ENCODE measurements at regions not wholly inside any gene's neighbourhood (a gene's known extent, or its start where the extent isn't known, plus 50 kb on each side); places are given as distances from the start of the nearest gene placed in this dataset.

DNA sequence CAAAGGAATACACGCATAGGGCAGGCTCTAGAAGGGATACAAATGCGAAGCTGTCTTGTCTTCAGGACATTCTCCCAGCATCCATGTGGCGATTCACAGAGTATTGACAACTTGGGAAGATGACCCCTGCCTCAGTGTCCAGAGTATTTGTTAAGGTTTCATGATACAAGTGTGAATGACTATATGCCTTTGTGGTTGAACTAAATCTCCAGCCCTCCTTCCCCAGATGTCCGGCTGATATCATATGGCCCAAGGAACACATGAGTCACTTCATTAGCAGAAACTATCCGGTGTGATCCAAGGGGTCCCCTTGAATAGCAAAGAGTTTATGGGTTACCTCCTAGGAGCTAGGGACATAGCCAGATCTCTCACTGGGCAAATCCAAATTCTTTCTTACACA, 151.0 kb downstream of the INSIG2 start:
- no peak for DNase-seq (ENCODE audit: low read depth in 2 of 2)

- no peak for DNase-seq (ENCODE audit: low read depth in 2 of 2)
Observed at GRCh38 chr2:118237451-118237850, 149.2 kb downstream of the INSIG2 start.

DNA sequence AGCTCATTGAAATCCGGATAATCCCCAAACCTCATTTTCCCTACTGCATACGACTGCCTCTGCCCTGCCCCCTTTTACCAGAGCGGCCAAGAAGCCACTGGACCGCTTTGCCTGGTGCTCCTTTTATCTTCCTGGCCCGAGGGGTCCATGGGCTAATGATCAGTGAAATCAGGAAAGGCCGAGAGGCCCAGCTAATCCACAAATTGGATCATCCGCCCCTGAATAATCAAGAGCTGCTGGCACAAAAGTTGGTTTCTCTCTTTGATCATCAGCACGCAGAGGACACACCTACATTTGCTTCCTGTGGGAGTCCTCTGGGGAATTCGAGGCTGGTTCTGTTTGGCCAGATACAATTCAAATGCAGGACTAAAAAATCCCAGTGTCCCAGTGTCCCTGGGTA, 144.5 kb downstream of the INSIG2 start:
- no peak for DNase-seq (ENCODE audit: low read depth in 2 of 2)

DNA sequence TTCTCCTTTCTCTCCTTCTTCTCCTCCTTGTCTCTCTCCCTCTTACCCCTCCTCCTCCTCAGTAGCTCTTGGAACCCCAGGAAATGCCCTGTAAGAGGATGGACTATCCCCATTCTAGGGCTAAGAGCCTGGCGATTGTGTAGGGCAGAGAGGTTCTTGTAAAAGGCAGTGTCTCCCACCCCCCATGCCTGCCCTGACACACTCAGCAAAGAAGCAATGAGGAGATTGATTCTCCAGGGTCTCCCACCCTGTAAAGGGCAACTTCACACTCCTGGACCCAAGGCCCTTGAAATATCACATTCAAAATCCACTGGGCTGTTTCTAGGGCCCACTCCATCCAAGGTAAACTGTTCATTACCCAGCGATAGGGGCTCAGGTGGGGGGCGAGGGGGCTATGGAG, 144.1 kb downstream of the INSIG2 start:
- no peak for DNase-seq (ENCODE audit: low read depth in 2 of 2)

DNA sequence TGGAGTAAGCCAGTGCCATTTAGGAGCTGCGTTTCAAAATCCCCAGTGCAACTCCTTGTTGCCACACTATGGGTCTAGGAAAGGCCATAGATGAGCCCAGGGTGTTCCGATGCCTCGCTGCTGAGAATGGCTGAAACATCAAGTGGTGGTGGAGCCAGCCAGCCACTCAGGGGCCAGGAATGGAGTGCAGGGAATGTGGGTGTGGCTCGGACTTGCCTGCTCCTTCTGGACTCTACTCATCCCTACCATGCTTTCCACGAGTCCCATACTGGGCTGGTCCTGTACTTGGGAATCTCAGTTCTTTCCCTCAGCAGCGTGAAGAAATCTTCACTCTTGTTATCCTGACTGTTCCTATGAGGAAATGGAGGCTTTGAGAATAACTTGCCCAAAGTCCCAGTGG, 143.5 kb downstream of the INSIG2 start:
- no peak for DNase-seq (ENCODE audit: low read depth in 2 of 2)

- no peak for DNase-seq (ENCODE audit: low read depth in 2 of 2)
Observed at GRCh38 chr2:118227698-118228508, 139.6 kb downstream of the INSIG2 start.

DNA sequence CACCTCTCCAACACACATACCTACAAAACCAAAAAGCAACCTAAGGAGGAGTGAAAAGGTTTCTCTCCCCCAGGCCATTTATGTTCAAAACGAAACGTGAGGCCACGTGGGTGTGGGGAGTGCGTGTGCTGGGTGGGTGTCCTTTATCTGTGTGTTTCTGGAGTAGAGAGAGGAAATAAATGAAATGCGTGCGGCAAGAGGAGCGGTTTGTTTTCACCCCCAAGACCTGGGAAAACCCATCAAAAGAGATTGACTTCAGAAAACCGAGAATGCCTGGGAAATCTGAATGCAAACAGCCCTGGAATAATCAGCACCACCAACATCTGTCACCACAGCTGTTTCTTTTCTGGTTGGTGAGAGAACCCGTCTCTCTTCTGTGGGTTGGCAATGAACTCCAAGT, 137.4 kb downstream of the INSIG2 start:
- DNase-seq (ENCODE audit: low read depth in 2 of 2) = no peak

GRCh38 chr2:118224895-118225311, 136.6 kb downstream of the INSIG2 start:
- DNase-seq (ENCODE audit: low read depth in 2 of 2) = no peak

GRCh38 chr2:118223992-118224894, 136.0 kb downstream of the INSIG2 start:
- DNase-seq (ENCODE audit: low read depth in 2 of 2) = peak in 1 of 2 donors; percentile 11

DNA sequence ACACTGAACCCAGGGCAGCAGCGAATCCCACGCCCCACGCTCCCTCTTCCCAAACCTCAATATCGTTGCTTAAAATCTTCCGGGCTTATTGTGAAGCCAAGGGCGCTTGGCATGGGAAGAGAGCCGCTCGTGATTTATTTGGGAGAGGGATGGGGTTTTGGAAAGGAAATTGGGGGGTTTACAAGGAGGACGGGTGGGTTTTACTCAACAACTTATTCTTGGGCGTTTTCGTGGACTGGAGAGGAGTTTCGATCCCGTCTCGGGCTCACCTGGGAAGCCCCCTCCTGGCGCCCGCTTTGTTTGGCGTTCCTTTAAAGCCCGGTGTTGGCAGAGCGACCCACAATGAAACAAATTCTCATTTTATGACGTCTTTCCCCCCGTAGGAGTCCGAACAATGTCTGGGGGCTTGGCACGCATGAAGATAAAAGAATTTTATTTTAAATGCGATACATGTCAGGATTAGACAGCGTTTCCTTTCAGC, 135.3 kb downstream of the INSIG2 start:
- DNase-seq (ENCODE audit: low read depth in 2 of 2) = no peak

DNA sequence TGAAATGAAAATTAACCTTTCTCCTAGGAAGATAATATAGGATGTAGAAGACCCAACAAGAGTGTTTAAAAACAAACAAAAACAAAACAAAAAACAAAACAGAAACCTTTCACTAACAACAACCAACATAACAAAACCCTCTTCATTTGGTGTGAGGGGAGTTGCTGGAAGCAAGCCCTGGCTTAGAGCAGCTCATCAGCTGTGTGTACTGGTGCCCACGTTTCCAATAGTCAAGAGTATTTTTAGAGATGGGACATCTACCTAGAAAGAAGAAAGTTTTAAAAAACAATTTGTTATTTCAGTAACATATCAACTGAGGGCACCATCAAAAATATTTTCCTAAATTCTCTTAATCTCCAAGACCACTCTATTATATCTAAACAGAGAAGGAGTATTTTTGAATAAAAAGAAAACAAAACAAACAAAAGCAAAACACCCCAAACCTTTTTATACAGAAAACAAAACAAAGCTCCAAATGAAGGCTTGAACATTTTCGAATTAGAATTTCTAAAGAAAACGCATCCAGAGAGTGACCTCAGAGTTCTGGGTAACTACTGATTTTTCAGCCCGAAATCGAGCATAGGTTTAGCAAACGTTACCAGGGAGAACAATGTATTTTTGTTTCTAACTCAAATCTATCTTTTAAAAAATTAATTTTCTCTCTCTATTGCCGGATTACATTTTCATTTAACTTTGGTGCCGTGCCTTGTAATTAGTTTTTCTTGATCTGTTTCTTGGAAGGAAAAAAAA, 134.6 kb downstream of the INSIG2 start:
- DNase-seq (ENCODE audit: low read depth in 2 of 2) = no peak

GRCh38 chr2:118222273-118222594, 134.0 kb downstream of the INSIG2 start:
- no peak for DNase-seq (ENCODE audit: low read depth in 2 of 2)

DNA sequence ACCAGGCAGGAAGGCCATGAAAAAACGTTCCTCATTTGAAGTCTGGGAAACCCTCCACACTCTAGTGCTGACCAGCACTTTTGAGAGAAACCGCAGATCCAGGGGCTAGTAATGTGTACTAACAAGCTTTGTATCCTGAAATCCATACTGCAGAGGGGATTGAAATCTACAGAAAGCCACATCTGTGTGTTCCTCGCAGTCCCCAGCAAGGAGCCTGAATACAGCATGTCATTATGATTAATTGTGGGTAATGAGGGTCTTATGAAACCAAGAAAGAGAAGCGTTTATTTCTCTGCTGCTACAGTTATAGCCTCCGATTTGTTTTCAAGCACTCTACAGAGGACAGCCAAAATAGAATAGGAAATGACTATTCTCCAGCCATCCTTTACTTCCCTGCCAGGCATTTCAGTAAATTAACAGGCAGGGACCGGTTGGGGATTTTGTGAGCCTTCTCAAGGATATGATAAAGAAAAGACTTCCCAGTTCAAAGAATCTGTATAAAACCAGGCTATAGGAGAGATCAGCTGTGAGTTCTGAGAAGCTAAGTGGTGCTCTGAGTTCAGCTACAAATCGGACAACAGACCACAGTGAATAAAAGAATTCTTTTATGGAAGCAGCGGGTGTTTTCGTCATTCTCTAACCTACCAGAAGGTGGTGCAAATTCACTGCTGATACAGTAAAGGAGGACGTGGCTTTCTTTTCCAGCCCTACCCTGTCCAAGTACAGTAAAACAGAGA, 133.4 kb downstream of the INSIG2 start:
- no peak for DNase-seq (ENCODE audit: low read depth in 2 of 2)

DNA sequence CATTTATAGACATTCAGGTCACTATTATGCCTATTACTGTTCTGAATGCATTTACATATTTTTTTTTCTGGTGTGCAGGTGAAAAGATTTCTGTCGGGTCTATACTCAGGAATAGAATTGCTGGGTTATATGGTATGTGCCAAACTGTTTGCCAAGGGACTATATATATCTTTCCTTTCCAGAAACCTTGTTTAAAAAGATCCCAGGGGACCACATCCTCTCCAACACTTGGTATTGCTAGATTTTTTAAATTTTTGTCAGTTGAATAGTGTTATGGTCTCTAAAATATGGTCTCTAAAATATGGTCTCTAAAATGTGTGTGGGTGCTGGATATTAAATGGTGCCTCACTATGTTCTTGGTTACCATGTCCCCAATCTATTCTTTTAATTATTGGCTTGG, 131.3 kb downstream of the INSIG2 start:
- DNase-seq (ENCODE audit: low read depth in 2 of 2) = no peak

- no peak for DNase-seq (ENCODE audit: low read depth in 2 of 2)
Observed at GRCh38 chr2:118216224-118216623, 128.0 kb downstream of the INSIG2 start.

GRCh38 chr2:118209727-118210126, 121.5 kb downstream of the INSIG2 start:
- DNase-seq (ENCODE audit: low read depth in 2 of 2) = no peak

DNA sequence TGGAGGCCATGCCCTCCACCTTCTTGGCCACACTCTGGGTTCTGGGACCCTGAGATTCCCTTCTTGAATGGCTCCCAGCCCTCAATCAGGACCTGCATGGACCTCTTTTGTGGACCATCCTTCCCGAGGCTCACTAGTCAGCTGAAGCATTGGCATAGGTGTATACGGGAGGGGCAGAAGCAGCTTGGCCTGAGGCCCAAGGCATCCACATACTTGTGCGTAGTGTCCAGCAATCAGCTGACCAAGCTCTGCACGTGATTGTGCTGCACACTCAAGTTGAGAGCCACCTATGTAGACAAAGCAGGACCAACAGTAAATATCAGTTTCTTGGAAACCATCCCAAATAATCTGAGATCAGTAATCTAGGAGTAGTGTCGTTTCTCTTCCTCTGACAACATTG, 119.6 kb downstream of the INSIG2 start:
- DNase-seq (ENCODE audit: low read depth in 2 of 2) = no peak

DNA sequence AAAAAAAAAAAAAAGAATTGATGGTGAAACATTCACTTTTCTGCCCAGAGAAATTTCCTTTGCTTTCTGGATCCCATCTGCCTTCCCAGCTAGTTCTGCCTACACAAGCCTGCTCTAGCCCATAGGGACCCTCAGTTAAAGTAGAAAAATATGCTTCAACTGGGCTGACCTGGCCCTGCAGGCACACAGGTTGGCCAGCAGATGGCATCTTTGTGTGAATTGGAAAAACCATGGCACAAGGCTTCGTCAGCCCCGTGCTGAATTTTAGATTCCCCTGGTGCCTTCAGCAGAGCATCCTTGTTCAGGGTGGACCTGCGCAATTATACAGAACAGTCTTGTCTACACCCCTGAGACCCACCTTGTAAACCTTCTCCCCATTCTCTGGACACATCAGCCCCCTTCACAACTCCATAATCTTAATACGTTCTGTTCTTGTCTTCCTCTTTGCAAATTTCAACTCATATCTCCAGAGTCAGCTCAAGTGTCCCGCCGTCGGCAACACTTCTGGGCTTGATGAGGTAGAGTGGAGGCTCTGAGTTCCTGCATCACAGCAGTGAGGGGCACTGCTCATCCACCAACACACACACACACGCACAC, 114.5 kb downstream of the INSIG2 start:
- peak in 1 of 2 donors; percentile 33 for DNase-seq (ENCODE audit: low read depth in 2 of 2)

- no peak for DNase-seq (ENCODE audit: low read depth in 2 of 2)
Observed at GRCh38 chr2:118198268-118198667, 110.0 kb downstream of the INSIG2 start.

DNA sequence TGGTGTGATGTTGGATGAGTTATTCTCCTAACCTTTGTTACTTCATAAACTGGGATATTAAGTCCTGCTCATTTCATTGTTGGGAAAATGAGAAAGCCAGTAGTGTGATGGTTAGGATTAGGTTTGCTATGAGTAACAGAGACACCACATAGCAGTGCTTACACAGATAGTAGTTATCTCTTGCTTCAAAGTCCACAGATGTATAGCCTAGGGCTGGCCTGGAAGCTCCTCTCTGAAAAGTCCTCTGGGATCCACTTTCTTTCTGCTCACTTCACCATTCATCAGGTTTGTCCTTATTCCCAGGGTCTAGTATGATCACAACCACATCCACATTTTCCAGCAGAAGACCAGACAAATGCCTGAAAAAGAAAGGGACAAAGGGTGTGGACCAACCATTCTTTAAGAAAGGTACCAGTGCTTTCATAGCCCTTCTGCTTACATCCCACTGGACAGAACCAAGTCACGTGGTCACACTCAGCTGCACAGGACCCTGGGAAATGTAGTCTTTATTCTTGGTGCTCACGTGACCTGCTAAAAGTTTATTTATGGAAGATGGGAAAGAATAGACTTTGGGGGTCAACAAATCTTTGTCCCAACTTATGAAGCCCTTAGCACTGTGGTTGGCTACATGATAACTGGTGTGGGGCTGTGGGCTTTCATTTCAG, 108.9 kb downstream of the INSIG2 start:
- no peak for DNase-seq (ENCODE audit: low read depth in 2 of 2)

DNA sequence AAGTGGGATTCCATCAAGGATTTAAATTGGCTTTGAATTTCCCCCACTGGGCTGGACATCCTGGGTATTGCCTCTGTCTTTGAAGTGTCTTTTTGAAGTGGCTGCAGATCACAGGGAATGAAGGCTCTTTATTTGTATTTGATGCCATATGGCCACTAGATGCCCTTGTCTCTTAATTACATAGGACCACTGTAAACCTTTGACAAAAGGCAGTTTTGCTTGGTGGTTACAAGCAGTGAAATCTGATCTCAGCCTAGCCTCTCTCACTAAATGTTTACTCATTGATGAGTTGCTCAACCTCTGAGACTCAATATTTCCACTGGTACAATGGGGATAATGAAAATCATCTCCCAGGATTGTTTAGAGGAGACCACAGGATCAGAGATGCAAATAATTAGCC, 102.2 kb downstream of the INSIG2 start:
- DNase-seq (ENCODE audit: low read depth in 2 of 2) = no peak
